Fibroblast of lung (primary cell): ENCODE measurements at regions not wholly inside any gene's neighbourhood (a gene's known extent, or its start where the extent isn't known, plus 50 kb on each side); places are given as distances from the start of the nearest gene placed in this dataset.
"Not testable (repeated sequence)": the region's sequence is repeated elsewhere in the genome, so short reads cannot be mapped to it uniquely, and the experiment has no call there.

Source experiments
- DNase-seq, 2 donors: peaks; one replicate each; pipeline versions ENCODE4 v3.0.0 to v3.0.0-alpha.2; 2010; ENCODE audit warnings: low read depth in 2 of 2
- H2AFZ ChIP-seq: 2 replicates; pipeline ENCODE4 v1.5.1; 2012; ENCODE audit warnings: low read length, control low read depth, inconsistent platforms
- H3K27ac ChIP-seq: 2 replicates; pipeline ENCODE4 v1.5.1; 2011; ENCODE audit warnings: low read length, control low read depth; ENCODE audit not compliant: insufficient read depth
- H3K27me3 ChIP-seq: 2 replicates; pipeline ENCODE4 v1.5.1; 2011; ENCODE audit warnings: mild to moderate bottlenecking, low read length; ENCODE audit not compliant: control insufficient read depth, insufficient read depth
- H3K36me3 ChIP-seq: 2 replicates; pipeline ENCODE4 v1.5.1; 2011; ENCODE audit warnings: low read length; ENCODE audit not compliant: control insufficient read depth, insufficient read depth
- H3K4me1 ChIP-seq: 2 replicates; pipeline ENCODE4 v1.5.1; 2011; ENCODE audit warnings: low read length; ENCODE audit not compliant: control insufficient read depth, insufficient read depth; ENCODE audit errors: extremely low read depth
- H3K4me2 ChIP-seq: 2 replicates; pipeline ENCODE4 v1.5.1; 2011; ENCODE audit warnings: low read length, control low read depth; ENCODE audit not compliant: insufficient read depth; ENCODE audit errors: extremely low read depth
- H3K4me3 ChIP-seq, 4 experiments: fragments of 200-600 bp in 1 of 4; sonication (generic) in 1 of 4; replicated peaks in 1 of 4; 2 replicates each; pipeline ENCODE4 v1.5.1; 2011 to 2016; ENCODE audit warnings: low read length in 4 of 4, low read depth in 3 of 4, mild to moderate bottlenecking in 3 of 4, control low read depth in 2 of 4, inconsistent platforms in 1 of 4, mixed read lengths in 1 of 4; ENCODE audit not compliant: insufficient read depth in 1 of 4; ENCODE audit errors: control extremely low read depth in 1 of 4
- H3K79me2 ChIP-seq: 2 replicates; pipeline ENCODE4 v1.5.1; 2012; ENCODE audit warnings: mild to moderate bottlenecking, low read length, inconsistent platforms; ENCODE audit not compliant: control insufficient read depth, insufficient read depth
- H3K9ac ChIP-seq: 2 replicates; pipeline ENCODE4 v1.5.1; 2011; ENCODE audit warnings: mild to moderate bottlenecking, low read length, control low read depth; ENCODE audit not compliant: insufficient read depth
- H3K9me3 ChIP-seq: 2 replicates; pipeline ENCODE4 v1.5.1; 2012; ENCODE audit warnings: low read depth, low read length; ENCODE audit not compliant: control insufficient read depth, insufficient read depth
- H4K20me1 ChIP-seq: 2 replicates; pipeline ENCODE4 v1.5.1; 2011; ENCODE audit warnings: low read length; ENCODE audit not compliant: control insufficient read depth, insufficient read depth; ENCODE audit errors: extremely low read depth
- CTCF ChIP-seq, 2 donors: IDR thresholded peaks in 1 of 2; conservative IDR thresholded peaks in 1 of 2; 1 replicate in 1 of 2; 2 replicates in 1 of 2; pipeline ENCODE4 v1.5.1; 2011 to 2012; ENCODE audit warnings: low read length in 2 of 2, control low read depth in 1 of 2, inconsistent platforms in 1 of 2, low read depth in 1 of 2, mild to moderate bottlenecking in 1 of 2
- EZH2 ChIP-seq: IDR thresholded peaks from 2 replicates; pipeline ENCODE4 v1.5.1; 2012; ENCODE audit warnings: low read length, control low read depth, mild to moderate bottlenecking; ENCODE audit errors: missing control alignments

GRCh38 chr7:57772126-57772924, 322.3 kb downstream of the ZNF716 start:
- Histone ChIP-seq H3K79me2 (no peaks in the 10 kb centered on the region), H3K9ac (no peak overlapping the region), H3K27me3 (no peaks in the 10 kb centered on the region), H3K4me3 (no peak overlapping the region), H4K20me1 (no peaks in the 10 kb centered on the region), H3K4me1 (no peaks in the 10 kb centered on the region), H3K9me3 (no peaks in the 10 kb centered on the region), H2AFZ (no peak overlapping the region), H3K4me2 (no peak overlapping the region), H3K36me3 (no peaks in the 10 kb centered on the region), H3K27ac (no peak overlapping the region)
- TF ChIP-seq CTCF (conservative IDR thresholded peaks at IDR 0.05 in 1 of 2, IDR thresholded peaks at IDR 0.05 in 1 of 2; ENCODE audit: low read depth in 1 of 2, low read length in 2 of 2) (no peak), EZH2 (no peak)
- DNase-seq: no peak

DNA sequence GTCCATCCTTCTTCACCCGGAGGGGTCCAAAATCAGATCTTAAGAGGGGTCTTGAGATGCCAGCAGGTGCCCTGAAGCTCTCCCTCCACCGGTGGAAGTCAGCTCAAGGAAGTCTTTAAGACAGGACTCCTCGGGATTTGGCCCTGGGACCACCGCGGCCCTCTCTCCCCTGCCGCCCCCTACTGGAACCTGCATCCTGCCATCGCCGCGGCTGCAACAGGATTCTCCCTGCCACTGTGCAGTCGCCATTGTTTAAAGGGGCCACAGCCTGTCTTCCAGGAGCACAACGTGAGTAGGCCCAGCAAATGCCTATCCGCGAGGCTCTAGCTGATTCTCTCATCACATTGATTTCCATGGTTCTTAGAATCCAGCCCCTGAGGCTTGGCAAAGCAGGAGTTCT, 324.3 kb downstream of the ZNF716 start:
- Histone ChIP-seq H2AFZ (no peak overlapping the region), H4K20me1 (no peaks in the 10 kb centered on the region), H3K9me3 (no peaks in the 10 kb centered on the region), H3K4me3 (no peak overlapping the region), H3K4me2 (no peak overlapping the region), H3K36me3 (no peaks in the 10 kb centered on the region), H3K27me3 (no peaks in the 10 kb centered on the region), H3K4me1 (no peaks in the 10 kb centered on the region), H3K27ac (no peak overlapping the region), H3K79me2 (no peaks in the 10 kb centered on the region), H3K9ac (no peak overlapping the region)
- TF ChIP-seq CTCF (conservative IDR thresholded peaks at IDR 0.05 in 1 of 2, IDR thresholded peaks at IDR 0.05 in 1 of 2; ENCODE audit: low read depth in 1 of 2, low read length in 2 of 2) (no peak), EZH2 (no peak)
- DNase-seq: no peak

DNA sequence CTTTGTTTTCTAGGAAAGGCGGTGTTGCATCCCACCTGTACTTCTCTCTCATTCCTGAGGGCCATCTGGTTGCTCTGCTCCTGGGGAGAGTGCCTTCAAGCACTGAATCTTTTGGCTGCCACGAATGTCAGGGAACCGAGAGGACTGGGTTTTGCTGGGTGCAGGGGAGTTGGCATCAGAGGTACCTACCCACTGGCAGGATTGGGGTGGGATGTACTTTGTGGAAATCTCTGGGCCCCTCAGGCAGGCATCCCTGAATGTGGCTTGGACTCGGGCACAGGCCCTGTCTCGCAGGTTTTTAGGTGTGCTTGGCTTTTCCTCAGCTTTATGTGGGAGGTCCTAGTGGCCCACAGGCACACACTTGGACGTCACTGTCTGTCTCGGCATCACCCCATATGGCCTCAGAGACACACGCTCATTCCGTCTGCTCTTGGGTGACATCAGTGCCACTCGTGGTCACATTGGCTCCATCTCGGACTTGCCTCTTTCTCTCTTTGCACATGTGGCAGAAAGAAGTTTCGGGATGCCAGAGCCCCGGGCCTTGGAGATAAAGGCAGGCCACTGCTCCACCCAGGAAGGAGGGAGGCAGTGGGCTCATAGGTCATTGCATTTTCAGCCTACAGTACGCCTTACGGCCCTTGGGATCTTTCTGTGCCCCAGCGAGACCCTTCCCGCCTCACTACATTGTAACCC, 325.6 kb downstream of the ZNF716 start:
- no peaks in the 10 kb centered on the region for H4K20me1 ChIP-seq
- H3K9ac ChIP-seq: no peak overlapping the region
- no peak overlapping the region for H3K4me2 ChIP-seq
- no peak for DNase-seq
- no peaks in the 10 kb centered on the region for H3K27me3 ChIP-seq
- H2AFZ ChIP-seq: no peak overlapping the region
- TF ChIP-seq CTCF (conservative IDR thresholded peaks at IDR 0.05 in 1 of 2, IDR thresholded peaks at IDR 0.05 in 1 of 2; ENCODE audit: low read depth in 1 of 2, low read length in 2 of 2) (no peak), EZH2 (no peak)
- H3K4me1 ChIP-seq: no peaks in the 10 kb centered on the region
- H3K27ac ChIP-seq: no peak overlapping the region
- H3K4me3 ChIP-seq: no peak overlapping the region
- no peaks in the 10 kb centered on the region for H3K79me2 ChIP-seq
- no peaks in the 10 kb centered on the region for H3K36me3 ChIP-seq
- no peaks in the 10 kb centered on the region for H3K9me3 ChIP-seq

- H3K9me3 ChIP-seq: not testable (repeated sequence)
These were observed 326.3 kb downstream of the ZNF716 start for GRCh38 chr7:57776136-57776856.

More at GRCh38 chr7:57776136-57776856, 326.3 kb downstream of the ZNF716 start:
- not testable (repeated sequence) for H3K4me3 ChIP-seq, H3K9ac ChIP-seq, H3K36me3 ChIP-seq, H3K4me2 ChIP-seq, H3K27ac ChIP-seq, H2AFZ ChIP-seq, H3K79me2 ChIP-seq, H3K27me3 ChIP-seq, H3K4me1 ChIP-seq, DNase-seq, H4K20me1 ChIP-seq
